Mesodermal cell (in vitro differentiated cells): ENCODE measurements at regions not wholly inside any gene's neighbourhood (a gene's known extent, or its start where the extent isn't known, plus 50 kb on each side); places are given as distances from the start of the nearest gene placed in this dataset.
A peak's percentile ranks its signal among the peaks of the same experiment; 100 is the strongest.

ENCODE experiments used
- H3K27ac ChIP-seq: 2 replicates; pipeline ENCODE4 v1.7.0; 2013; ENCODE audit warnings: mild to moderate bottlenecking, low read depth, low read length, moderate library complexity; ENCODE audit not compliant: severe bottlenecking
- H3K36me3 ChIP-seq: 2 replicates; pipeline ENCODE4 v1.7.1; 2013; ENCODE audit warnings: mild to moderate bottlenecking, low read length, moderate library complexity; ENCODE audit not compliant: control insufficient read depth, insufficient read depth
- H3K4me1 ChIP-seq: one replicate; pipeline ENCODE4 v1.7.1; 2013; ENCODE audit warnings: mild to moderate bottlenecking, low read length; ENCODE audit not compliant: insufficient read depth, control insufficient read depth, poor library complexity, severe bottlenecking
- H3K4me3 ChIP-seq: 2 replicates; pipeline ENCODE4 v1.7.0; 2013; ENCODE audit warnings: low read length, control low read depth, mild to moderate bottlenecking; ENCODE audit not compliant: insufficient read depth, poor library complexity, severe bottlenecking; ENCODE audit errors: extremely low read depth
- H3K9me3 ChIP-seq: 2 replicates; pipeline ENCODE4 v1.7.1; 2013; ENCODE audit warnings: mild to moderate bottlenecking, low read length, moderate library complexity; ENCODE audit not compliant: control insufficient read depth
- WGBS, 2 experiments: methylation state at CpG; one replicate each; pipeline ENCODE4 v1.1.5; 2013; ENCODE audit warnings: missing lambda C conversion rate in 2 of 2; ENCODE audit not compliant: insufficient coverage in 2 of 2; 5-methylcytosine and 5-hydroxymethylcytosine counted together

- no peaks in the 10 kb centered on the region for H3K9me3 ChIP-seq
- no peak overlapping the region for H3K27ac ChIP-seq
- 82 to 90% methylated on average over 2 of the region's 3 CpGs for whole genome bisulfite sequencing, 2 experiments
- H3K36me3 ChIP-seq = no peaks in the 10 kb centered on the region
- no peak overlapping the region for H3K4me3 ChIP-seq
- H3K4me1 ChIP-seq = peaks cover 46% of the 10 kb centered on the region
Observed at GRCh38 chr18:22552899-22553460, 135.3 kb upstream of the CTAGE1 start.

GRCh38 chr18:22556222-22557167, 138.8 kb upstream of the CTAGE1 start:
- no peak overlapping the region for H3K27ac ChIP-seq
- 77 to 93% methylated on average over 2 to 6 of the region's 8 CpGs for WGBS, 2 experiments
- peaks cover 44% of the 10 kb centered on the region for H3K4me1 ChIP-seq

GRCh38 chr18:22557168-22557941, 139.6 kb upstream of the CTAGE1 start:
- Histone ChIP-seq H3K4me3 (no peak overlapping the region), H3K27ac (no peak overlapping the region), H3K9me3 (no peaks in the 10 kb centered on the region), H3K36me3 (no peaks in the 10 kb centered on the region), H3K4me1 (peaks cover 41% of the 10 kb centered on the region)
- 61 to 67% methylated on average over 12 of the region's 12 CpGs for WGBS, 2 experiments

More at GRCh38 chr18:22556222-22557167, 138.8 kb upstream of the CTAGE1 start:
- Histone ChIP-seq H3K36me3 (no peaks in the 10 kb centered on the region), H3K9me3 (no peaks in the 10 kb centered on the region), H3K4me3 (no peak overlapping the region)

GRCh38 chr18:22558945-22559385, 141.2 kb upstream of the CTAGE1 start:
- H3K27ac ChIP-seq = peak overlapping the region; percentile 97
- WGBS, 2 experiments = 2 to 5% methylated on average over 19 to 21 of the region's 28 CpGs

GRCh38 chr18:22559414-22560274, 141.9 kb upstream of the CTAGE1 start:
- H3K9me3 ChIP-seq = no peaks in the 10 kb centered on the region
- peak overlapping the region; percentile 39 for H3K4me3 ChIP-seq
- peak overlapping the region; percentile 97 for H3K27ac ChIP-seq
- H3K36me3 ChIP-seq = no peaks in the 10 kb centered on the region
- peaks cover 58% of the 10 kb centered on the region for H3K4me1 ChIP-seq
- 1 to 3% methylated on average over 48 to 57 of the region's 63 CpGs for WGBS, 2 experiments

More at GRCh38 chr18:22558945-22559385, 141.2 kb upstream of the CTAGE1 start:
- Histone ChIP-seq H3K4me1 (peaks cover 54% of the 10 kb centered on the region), H3K4me3 (peak overlapping the region; percentile 39), H3K36me3 (no peaks in the 10 kb centered on the region), H3K9me3 (no peaks in the 10 kb centered on the region)

- Histone ChIP-seq H3K9me3 (no peaks in the 10 kb centered on the region), H3K4me3 (peak overlapping the region; percentile 39), H3K36me3 (no peaks in the 10 kb centered on the region), H3K4me1 (peaks cover 53% of the 10 kb centered on the region), H3K27ac (peak overlapping the region; percentile 97)
- WGBS, 2 experiments = 44 to 56% methylated on average over 5 to 6 of the region's 8 CpGs
Observed at GRCh38 chr18:22560275-22560610, 142.5 kb upstream of the CTAGE1 start.

- Histone ChIP-seq H3K4me1 (peaks cover 52% of the 10 kb centered on the region), H3K9me3 (no peaks in the 10 kb centered on the region), H3K36me3 (no peaks in the 10 kb centered on the region), H3K27ac (peak overlapping the region; percentile 97), H3K4me3 (no peak overlapping the region)
- WGBS, 2 experiments = 83 to 88% methylated on average over 1 of the region's 1 CpG
Observed at GRCh38 chr18:22560797-22561196, 143.1 kb upstream of the CTAGE1 start.

- peaks cover 35% of the 10 kb centered on the region for H3K4me1 ChIP-seq
- no peaks in the 10 kb centered on the region for H3K9me3 ChIP-seq
- WGBS, 2 experiments = 60 to 61% methylated on average over 1 to 4 of the region's 6 CpGs
- H3K36me3 ChIP-seq = no peaks in the 10 kb centered on the region
- no peak overlapping the region for H3K4me3 ChIP-seq
- no peak overlapping the region for H3K27ac ChIP-seq
Observed at GRCh38 chr18:22563164-22563583, 145.5 kb upstream of the CTAGE1 start.

- Histone ChIP-seq H3K36me3 (no peaks in the 10 kb centered on the region), H3K4me1 (peaks cover 33% of the 10 kb centered on the region), H3K27ac (no peak overlapping the region), H3K9me3 (no peaks in the 10 kb centered on the region), H3K4me3 (no peak overlapping the region)
- 100% methylated on average over 1 of the region's 2 CpGs; no CpG with 5 or more reads in 1 of the 2 experiments for WGBS, 2 experiments
Observed at GRCh38 chr18:22564036-22564435, 146.3 kb upstream of the CTAGE1 start.
